OCI-LY3 (cell line): ENCODE measurements at regions not wholly inside any gene's neighbourhood (a gene's known extent, or its start where the extent isn't known, plus 50 kb on each side); places are given as distances from the start of the nearest gene placed in this dataset.

Experiments used
- H2AFZ ChIP-seq: fragments of 200-600, 300-600 bp; shearing (Covaris generic); 2 replicates; pipeline ENCODE4 v1.6.0; 2014; ENCODE audit warnings: antibody characterized with exemption, low read depth, low read length
- H3K27ac ChIP-seq: fragments of 200-600, 300-600 bp; sonication (generic); 2 replicates; pipeline ENCODE4 v1.5.1; 2014; ENCODE audit warnings: mild to moderate bottlenecking, low read length, moderate library complexity, mixed read lengths
- H3K27me3 ChIP-seq: fragments of 200-600, 300-600 bp; sonication (generic); 2 replicates; pipeline ENCODE4 v1.6.1; 2014; ENCODE audit warnings: low read depth, low read length, mixed read lengths
- H3K36me3 ChIP-seq: fragments of 200-600, 300-600 bp; sonication (generic); replicated peaks from 2 replicates; pipeline ENCODE3; 2014; ENCODE audit warnings: low read depth, low read length, mixed read lengths
- H3K4me1 ChIP-seq: fragments of 300-600, 200-600 bp; sonication (generic); 2 replicates; pipeline ENCODE4 v1.6.1; 2014; ENCODE audit warnings: low read length, mixed read lengths
- H3K4me2 ChIP-seq: fragments of 200-600, 300-600 bp; sonication (generic); 2 replicates; pipeline ENCODE4 v1.6.1; 2014; ENCODE audit warnings: low read length, mixed read lengths
- H3K4me3 ChIP-seq: fragments of 300-600, 200-600 bp; sonication (generic); 2 replicates; pipeline ENCODE4 v1.5.1; 2014; ENCODE audit warnings: antibody characterized with exemption, mild to moderate bottlenecking, low read length, moderate library complexity
- H3K79me2 ChIP-seq: fragments of 300-600, 200-600 bp; shearing (Covaris generic); 2 replicates; pipeline ENCODE4 v1.6.1; 2014; ENCODE audit warnings: mild to moderate bottlenecking, low read length, mixed read lengths
- H3K9ac ChIP-seq: fragments of 300-600, 200-600 bp; shearing (Covaris generic); 2 replicates; pipeline ENCODE4 v1.6.0; 2014; ENCODE audit warnings: mild to moderate bottlenecking, low read length, moderate library complexity
- H3K9me3 ChIP-seq: fragments of 200-600, 300-600 bp; shearing (Covaris generic); 2 replicates; pipeline ENCODE4 v1.6.1; 2014; ENCODE audit warnings: low read length, mixed read lengths; ENCODE audit not compliant: insufficient read depth
- H4K20me1 ChIP-seq: fragments of 200-600, 300-600 bp; sonication (generic); 2 replicates; pipeline ENCODE4 v1.6.1; 2016; ENCODE audit warnings: low read length, mixed read lengths; ENCODE audit not compliant: insufficient read depth
- EZH2phosphoT487 ChIP-seq: fragments of 200-600 bp; shearing (Covaris generic); IDR thresholded peaks from 2 replicates; pipeline ENCODE4 v1.6.1; 2018; ENCODE audit warnings: antibody characterized with exemption, mixed run types, low read depth
- TF ChIP-seq, protein P1 (sequence below): fragments of 200-600, 300-600 bp; sonication (generic); IDR thresholded peaks from 2 replicates; pipeline ENCODE4 v1.5.1; 2014; ENCODE audit warnings: antibody characterized with exemption, low read length, low read depth

- H3K79me2 ChIP-seq: no peaks in the 10 kb centered on the region
- H3K9ac ChIP-seq: no peak overlapping the region
- H3K27ac ChIP-seq: no peak overlapping the region
- no peaks in the 10 kb centered on the region for H3K36me3 ChIP-seq
- no peaks in the 10 kb centered on the region for H3K9me3 ChIP-seq
- no peak overlapping the region for H3K4me3 ChIP-seq
- peaks cover 1% of the 10 kb centered on the region for H3K4me1 ChIP-seq
- no peaks in the 10 kb centered on the region for H4K20me1 ChIP-seq
- no peak for TF ChIP-seq EZH2phosphoT487
- TF ChIP-seq, protein P1, sequence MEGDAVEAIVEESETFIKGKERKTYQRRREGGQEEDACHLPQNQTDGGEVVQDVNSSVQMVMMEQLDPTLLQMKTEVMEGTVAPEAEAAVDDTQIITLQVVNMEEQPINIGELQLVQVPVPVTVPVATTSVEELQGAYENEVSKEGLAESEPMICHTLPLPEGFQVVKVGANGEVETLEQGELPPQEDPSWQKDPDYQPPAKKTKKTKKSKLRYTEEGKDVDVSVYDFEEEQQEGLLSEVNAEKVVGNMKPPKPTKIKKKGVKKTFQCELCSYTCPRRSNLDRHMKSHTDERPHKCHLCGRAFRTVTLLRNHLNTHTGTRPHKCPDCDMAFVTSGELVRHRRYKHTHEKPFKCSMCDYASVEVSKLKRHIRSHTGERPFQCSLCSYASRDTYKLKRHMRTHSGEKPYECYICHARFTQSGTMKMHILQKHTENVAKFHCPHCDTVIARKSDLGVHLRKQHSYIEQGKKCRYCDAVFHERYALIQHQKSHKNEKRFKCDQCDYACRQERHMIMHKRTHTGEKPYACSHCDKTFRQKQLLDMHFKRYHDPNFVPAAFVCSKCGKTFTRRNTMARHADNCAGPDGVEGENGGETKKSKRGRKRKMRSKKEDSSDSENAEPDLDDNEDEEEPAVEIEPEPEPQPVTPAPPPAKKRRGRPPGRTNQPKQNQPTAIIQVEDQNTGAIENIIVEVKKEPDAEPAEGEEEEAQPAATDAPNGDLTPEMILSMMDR: no peak
- no peak overlapping the region for H3K4me2 ChIP-seq
- H3K27me3 ChIP-seq: no peaks in the 10 kb centered on the region
- H2AFZ ChIP-seq: no peak overlapping the region
Observed at GRCh38 chr3:7871003-7871560, 630.5 kb upstream of the LMCD1 start.

- TF ChIP-seq, protein P1: no peak
- no peak for TF ChIP-seq EZH2phosphoT487
- H3K36me3 ChIP-seq: no peaks in the 10 kb centered on the region
- H2AFZ ChIP-seq: no peak overlapping the region
- H3K9me3 ChIP-seq: no peaks in the 10 kb centered on the region
- H3K27me3 ChIP-seq: no peaks in the 10 kb centered on the region
- no peaks in the 10 kb centered on the region for H4K20me1 ChIP-seq
- no peak overlapping the region for H3K4me2 ChIP-seq
- H3K27ac ChIP-seq: no peak overlapping the region
- H3K9ac ChIP-seq: no peak overlapping the region
- H3K79me2 ChIP-seq: no peaks in the 10 kb centered on the region
- peaks cover 17% of the 10 kb centered on the region for H3K4me1 ChIP-seq
- H3K4me3 ChIP-seq: no peak overlapping the region
Observed at GRCh38 chr3:7874116-7874515, 627.5 kb upstream of the LMCD1 start.

DNA sequence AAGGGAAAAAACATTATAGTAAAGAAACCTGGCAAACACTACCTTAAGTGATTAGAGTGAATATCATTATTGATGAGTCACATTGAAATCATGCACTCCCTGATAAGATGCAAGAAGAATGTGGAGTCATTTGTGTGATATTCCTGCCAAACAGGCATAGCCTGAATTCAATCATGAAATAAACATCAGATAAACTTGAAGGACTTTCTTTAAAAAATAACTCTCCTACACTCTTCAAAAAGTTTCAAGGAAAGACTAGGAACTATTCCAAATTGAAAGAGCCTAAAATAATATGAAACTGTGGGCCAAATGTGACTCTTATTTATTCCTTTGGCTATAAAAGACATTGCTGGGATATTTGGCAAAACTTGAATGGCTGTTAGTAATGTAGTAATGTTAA lies 625.7 kb upstream of the LMCD1 start:
- Histone ChIP-seq H4K20me1 (no peaks in the 10 kb centered on the region), H3K36me3 (no peaks in the 10 kb centered on the region), H3K79me2 (no peaks in the 10 kb centered on the region), H3K4me2 (no peak overlapping the region), H3K9ac (no peak overlapping the region), H3K4me3 (no peak overlapping the region), H3K9me3 (no peaks in the 10 kb centered on the region), H3K27ac (no peak overlapping the region), H3K4me1 (peaks cover 25% of the 10 kb centered on the region), H3K27me3 (no peaks in the 10 kb centered on the region), H2AFZ (no peak overlapping the region)
- TF ChIP-seq EZH2phosphoT487: no peak
- TF ChIP-seq, protein P1: no peak

DNA sequence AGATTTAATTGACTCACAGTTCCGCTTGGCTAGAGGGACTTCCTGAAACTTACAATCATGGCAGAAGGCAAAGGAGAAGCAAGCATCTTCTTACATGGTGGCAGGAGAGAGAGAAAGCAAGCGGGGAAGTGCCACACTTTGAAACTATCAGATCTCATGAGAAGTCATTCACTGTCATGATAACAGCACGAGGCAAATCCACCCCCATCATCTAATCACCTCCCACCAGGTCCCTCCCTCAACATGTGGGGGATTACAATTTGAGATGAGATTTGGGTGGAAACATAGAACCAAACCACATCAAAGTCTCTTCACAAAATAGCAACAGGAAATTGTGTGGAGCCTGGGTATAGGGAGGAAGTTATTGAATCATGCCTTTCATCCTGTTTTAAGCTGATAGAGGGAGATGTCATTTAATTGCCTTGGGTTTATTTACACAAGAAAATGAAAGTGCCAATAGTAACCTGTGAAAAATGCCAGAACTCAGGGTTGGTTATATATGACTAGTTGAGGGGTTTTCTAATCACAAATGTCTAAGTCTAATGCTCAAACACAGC lies 624.8 kb upstream of the LMCD1 start:
- no peak for TF ChIP-seq EZH2phosphoT487
- Histone ChIP-seq H3K4me3 (no peak overlapping the region), H4K20me1 (no peaks in the 10 kb centered on the region), H3K9ac (no peak overlapping the region), H2AFZ (peak overlapping the region; percentile 84; the same call in 1 of the 2 replicates), H3K79me2 (no peaks in the 10 kb centered on the region), H3K27ac (peak overlapping the region; percentile 6; the same call in 1 of the 2 replicates), H3K27me3 (no peaks in the 10 kb centered on the region), H3K36me3 (no peaks in the 10 kb centered on the region), H3K9me3 (no peaks in the 10 kb centered on the region), H3K4me2 (peak overlapping the region; percentile 34), H3K4me1 (peaks cover 25% of the 10 kb centered on the region)
